HG02885 (cell line): ENCODE measurements at regions not wholly inside any gene's neighbourhood (a gene's known extent, or its start where the extent isn't known, plus 50 kb on each side); places are given as distances from the start of the nearest gene placed in this dataset.
"Not testable (repeated sequence)": the region's sequence is repeated elsewhere in the genome, so short reads cannot be mapped to it uniquely, and the experiment has no call there.

Experiments
- ATAC-seq: cut with Tn5 transposase; IDR thresholded peaks from one replicate; pipeline ENCODE4 v1.9.1; 2021; ENCODE audit warnings: mild to moderate bottlenecking; ENCODE audit not compliant: unreplicated experiment, poor library complexity

DNA sequence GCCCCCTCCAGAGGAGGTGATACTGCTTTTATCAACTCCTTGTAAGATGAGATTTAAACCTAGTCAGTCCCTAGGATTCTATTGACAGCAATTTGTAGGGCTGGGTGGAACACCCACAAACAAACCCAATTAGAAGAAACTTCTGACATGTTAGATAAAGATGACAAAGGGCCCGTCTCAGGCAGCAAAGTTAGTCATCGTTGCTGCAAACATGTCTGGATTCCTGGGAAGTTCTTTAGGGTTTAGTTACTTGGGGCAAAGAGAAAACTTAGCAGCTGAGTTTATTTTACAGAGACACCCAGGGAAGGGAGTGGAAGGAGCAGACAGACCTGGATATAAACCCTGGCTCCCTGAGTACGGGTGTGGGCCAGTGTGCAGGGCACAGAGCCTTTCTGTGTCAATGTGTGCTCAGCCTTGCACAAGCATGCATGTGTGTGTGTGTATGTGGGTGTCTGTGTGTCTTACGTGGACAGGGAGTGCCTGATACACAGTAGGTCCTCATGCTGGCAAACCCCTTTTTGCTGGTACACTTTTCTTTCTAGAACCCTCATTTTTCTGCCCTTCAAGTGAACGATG lies 130.0 kb upstream of the STX18 start:
- ATAC-seq = no peak

DNA sequence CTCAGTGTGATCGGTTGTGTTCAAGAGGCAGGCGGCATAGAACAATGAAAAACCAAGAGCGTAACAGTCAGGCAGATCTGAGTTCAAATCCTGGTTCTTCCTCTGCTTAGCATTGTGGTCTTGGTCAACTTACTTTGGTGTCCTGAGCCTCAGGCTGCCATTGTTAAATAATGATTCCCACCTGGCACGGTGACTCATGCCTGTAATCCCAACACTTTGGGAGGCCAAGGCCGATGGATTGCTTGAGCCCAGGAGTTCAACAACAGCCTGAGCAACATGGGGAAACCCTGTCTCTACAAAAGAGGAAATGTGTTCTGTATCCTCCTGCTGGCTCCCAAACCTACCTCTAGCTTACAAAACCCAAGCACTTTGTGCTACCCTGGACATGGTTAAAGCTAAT lies 129.0 kb upstream of the STX18 start:
- ATAC-seq = no peak

DNA sequence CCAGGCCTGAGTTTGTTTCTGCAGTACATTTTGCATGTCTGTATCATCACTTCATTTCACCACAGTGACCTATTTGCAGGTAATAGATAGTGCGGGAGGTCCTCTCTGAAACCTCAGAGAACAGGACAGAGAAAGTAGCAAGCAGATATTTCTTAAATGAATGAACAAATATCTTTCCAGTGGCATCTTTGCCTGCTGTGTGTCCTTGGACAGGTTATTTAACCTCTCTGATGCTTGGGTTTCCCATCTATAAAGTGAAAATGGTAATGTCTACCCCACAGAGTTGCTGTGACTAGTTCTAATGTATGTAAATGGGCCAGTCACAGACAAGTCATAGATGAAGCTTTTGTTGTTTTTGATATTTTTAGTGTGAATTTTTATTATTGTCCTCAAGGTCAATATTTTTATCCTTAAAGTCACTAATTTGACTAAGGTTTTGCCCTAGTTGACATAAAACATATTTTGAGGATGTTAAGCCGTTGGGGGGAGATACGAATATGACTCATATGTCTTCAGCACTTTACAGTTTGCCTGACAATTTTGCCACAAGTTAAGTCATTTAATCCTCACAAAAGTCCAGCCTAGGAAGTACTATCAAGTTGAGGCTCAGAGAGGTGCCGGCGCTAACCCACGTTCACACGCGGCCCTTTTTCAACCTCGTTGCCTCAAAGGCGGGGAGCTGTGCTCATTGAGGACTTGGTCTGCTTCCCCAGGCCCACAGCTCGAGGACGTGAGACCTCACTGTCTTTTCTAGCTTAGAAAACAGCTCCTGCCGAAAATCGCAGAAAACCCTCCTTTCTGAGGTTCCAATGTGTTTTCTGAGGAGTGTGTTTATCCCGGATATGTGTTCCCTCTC lies 126.7 kb upstream of the STX18 start:
- ATAC-seq = no peak

GRCh38 chr4:4667622-4668081 lies 125.8 kb upstream of the STX18 start:
- no peak for ATAC-seq

- ATAC-seq = no peak
Measured at GRCh38 chr4:4666693-4667621, 125.1 kb upstream of the STX18 start.

GRCh38 chr4:4666187-4666586 lies 124.3 kb upstream of the STX18 start:
- no peak for ATAC-seq

- ATAC-seq = no peak
Measured at GRCh38 chr4:4664234-4664633, 122.4 kb upstream of the STX18 start.

GRCh38 chr4:4663028-4663427 lies 121.2 kb upstream of the STX18 start:
- ATAC-seq = no peak

GRCh38 chr4:4662230-4662629 lies 120.4 kb upstream of the STX18 start:
- no peak for ATAC-seq

GRCh38 chr4:4659871-4660651 lies 118.2 kb upstream of the STX18 start:
- no peak for ATAC-seq

DNA sequence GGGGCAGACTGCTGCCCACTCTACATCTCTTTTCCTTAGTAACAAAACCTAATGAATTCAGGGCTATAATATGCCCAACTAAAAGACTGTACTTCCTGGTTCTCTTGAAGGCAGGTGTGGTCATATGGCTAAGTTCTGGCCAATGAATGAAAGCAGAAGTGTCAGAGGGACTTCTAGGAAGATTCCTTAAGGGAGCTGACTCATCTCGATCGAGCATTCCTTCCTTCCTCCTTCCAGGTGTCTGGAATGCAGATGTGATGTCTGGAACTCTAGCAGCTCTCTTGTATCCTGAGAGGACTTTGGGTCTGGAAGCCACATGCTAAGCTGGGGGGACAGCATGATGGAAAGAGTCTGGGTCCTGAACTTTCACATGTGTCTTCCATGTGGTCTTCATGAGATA lies 116.2 kb upstream of the STX18 start:
- ATAC-seq = no peak

DNA sequence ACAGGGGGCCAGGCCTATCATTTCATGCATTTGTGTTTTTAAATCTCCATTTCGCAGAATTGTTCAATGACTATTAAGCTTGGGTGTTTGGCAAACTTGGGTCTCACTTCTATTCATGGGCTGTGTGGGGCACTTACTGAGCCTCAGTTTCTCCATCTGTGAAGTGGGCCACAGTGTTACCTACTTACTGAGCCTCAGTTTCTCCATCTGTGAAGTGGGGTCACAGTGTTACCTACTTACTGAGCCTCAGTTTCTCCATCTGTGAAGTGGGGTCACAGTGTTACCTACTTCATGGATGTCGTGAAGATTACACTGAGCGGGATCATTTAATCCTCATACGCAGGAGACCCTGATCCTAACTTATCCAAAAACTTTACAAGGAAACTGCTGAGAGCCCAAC lies 115.1 kb upstream of the STX18 start:
- no peak for ATAC-seq

DNA sequence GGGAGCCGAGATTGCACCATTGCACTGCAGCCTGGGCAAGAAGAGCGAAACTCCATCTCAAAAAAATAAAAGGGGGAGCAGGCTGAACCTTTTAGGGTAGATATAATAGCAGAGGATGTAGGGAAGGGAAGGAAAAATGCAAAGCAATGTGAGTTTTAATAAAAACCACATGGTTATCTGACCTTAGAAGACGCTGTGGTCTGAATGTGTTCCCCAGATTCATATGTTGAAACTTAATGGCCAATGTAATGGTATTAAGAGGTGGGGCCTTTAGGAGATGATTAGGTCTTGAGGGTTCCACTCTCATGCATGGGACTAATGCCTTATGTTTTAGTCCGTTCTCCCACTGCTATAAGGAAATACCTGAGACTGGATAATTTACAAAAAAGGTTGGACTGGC lies 114.1 kb upstream of the STX18 start:
- no peak for ATAC-seq

DNA sequence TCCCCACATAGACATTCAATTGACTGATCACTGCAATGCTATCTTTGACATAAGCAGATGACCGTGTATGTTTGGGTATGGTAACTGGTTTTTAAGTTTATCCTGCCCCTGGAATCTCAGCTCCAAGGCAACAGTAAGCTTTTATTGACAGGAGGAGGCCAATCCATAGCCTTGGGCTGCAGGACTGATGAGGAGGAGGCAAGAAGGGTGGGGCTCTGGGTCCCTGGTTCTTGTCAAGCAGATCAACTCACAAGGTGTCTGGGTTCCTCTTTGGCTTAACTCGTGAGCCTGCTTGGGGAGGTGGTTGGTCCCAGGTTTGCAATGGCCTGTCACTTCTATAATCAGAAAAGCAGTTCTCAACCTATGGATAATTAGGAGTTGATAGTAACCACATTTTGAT lies 113.2 kb upstream of the STX18 start:
- ATAC-seq = no peak

GRCh38 chr4:4651811-4652755 lies 110.2 kb upstream of the STX18 start:
- ATAC-seq = no peak

- no peak for ATAC-seq
Measured at GRCh38 chr4:4647041-4647440, 105.2 kb upstream of the STX18 start.

- no peak for ATAC-seq
Measured at GRCh38 chr4:4645743-4646142, 103.9 kb upstream of the STX18 start.

DNA sequence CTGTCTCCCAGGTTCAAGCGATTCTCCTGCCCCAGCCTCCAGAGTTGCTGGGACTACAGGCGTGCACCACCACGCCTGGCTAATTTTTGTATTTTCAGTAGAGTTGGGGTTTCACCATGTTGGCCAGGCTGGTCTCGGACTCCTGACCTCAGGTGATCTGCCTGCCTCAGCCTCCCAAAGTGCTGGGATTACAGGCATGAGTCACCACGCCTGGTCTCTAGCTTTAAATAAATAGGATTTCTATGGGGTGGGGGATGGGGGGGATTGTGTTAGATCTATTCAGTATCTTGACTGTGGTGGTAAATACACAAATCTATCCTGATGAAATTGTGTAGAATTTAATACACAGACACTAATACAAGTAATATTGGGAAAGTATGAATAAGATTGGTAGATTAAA lies 102.4 kb upstream of the STX18 start:
- ATAC-seq = not testable (repeated sequence)

DNA sequence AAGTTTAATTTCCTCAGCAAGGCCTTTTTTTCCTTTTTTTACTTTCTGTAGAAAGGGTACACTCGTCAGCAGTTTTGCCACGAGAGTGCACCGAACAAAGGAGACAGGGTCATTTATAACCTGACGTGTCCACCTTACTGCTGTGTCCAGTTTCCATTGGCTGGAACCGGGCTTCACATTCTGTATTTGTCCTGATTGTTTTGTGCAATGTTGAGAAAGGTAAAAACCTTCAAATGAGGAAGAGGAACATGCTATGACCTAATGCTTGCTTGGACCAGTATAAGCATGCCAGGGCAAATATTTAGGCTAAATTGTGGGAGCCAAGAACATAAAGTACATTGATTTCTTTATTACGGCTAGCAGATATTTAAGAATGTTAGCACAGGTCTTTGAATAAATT lies 101.9 kb upstream of the STX18 start:
- not testable (repeated sequence) for ATAC-seq
